Fibroblast of pulmonary artery (primary cell): ENCODE measurements at regions not wholly inside any gene's neighbourhood (a gene's known extent, or its start where the extent isn't known, plus 50 kb on each side); places are given as distances from the start of the nearest gene placed in this dataset.

Experiments
- DNase-seq: peaks from one replicate; pipeline ENCODE4 v3.0.0-alpha.2; 2010; ENCODE audit warnings: low read depth
- H3K4me3 ChIP-seq: replicated peaks from 2 replicates; pipeline ENCODE4 v1.5.1; 2011; ENCODE audit warnings: low read depth, mild to moderate bottlenecking, control low read depth, low read length, moderate library complexity
- TF ChIP-seq, protein P1 (sequence below): IDR thresholded peaks from 2 replicates; pipeline ENCODE4 v1.5.1; 2011; ENCODE audit warnings: mild to moderate bottlenecking, control low read depth, low read length, inconsistent platforms; ENCODE audit errors: missing control alignments

DNA sequence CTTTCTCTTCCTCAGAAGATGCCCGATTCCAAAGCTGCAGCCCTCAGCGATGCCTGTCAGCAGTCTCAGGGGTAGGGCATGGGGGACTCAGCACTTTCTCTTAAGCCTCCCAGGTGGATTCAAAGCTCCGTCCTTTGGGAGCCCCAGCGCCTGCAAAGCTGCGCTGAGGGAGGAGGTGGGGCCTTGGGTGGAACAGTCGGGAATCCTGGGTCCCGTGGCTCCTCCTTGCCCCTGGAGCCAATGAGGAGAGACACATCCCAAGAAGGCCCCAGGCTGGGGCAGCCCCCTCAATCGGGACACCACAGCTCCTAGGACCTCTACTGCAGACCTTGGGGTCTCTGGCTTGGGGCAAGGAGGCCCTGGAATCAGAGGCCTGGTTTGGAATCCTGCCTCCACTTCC, 227.5 kb upstream of the IGF1R start:
- no peak for DNase-seq
- TF ChIP-seq, protein P1, sequence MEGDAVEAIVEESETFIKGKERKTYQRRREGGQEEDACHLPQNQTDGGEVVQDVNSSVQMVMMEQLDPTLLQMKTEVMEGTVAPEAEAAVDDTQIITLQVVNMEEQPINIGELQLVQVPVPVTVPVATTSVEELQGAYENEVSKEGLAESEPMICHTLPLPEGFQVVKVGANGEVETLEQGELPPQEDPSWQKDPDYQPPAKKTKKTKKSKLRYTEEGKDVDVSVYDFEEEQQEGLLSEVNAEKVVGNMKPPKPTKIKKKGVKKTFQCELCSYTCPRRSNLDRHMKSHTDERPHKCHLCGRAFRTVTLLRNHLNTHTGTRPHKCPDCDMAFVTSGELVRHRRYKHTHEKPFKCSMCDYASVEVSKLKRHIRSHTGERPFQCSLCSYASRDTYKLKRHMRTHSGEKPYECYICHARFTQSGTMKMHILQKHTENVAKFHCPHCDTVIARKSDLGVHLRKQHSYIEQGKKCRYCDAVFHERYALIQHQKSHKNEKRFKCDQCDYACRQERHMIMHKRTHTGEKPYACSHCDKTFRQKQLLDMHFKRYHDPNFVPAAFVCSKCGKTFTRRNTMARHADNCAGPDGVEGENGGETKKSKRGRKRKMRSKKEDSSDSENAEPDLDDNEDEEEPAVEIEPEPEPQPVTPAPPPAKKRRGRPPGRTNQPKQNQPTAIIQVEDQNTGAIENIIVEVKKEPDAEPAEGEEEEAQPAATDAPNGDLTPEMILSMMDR: no peak
- H3K4me3 ChIP-seq: no peak overlapping the region

DNA sequence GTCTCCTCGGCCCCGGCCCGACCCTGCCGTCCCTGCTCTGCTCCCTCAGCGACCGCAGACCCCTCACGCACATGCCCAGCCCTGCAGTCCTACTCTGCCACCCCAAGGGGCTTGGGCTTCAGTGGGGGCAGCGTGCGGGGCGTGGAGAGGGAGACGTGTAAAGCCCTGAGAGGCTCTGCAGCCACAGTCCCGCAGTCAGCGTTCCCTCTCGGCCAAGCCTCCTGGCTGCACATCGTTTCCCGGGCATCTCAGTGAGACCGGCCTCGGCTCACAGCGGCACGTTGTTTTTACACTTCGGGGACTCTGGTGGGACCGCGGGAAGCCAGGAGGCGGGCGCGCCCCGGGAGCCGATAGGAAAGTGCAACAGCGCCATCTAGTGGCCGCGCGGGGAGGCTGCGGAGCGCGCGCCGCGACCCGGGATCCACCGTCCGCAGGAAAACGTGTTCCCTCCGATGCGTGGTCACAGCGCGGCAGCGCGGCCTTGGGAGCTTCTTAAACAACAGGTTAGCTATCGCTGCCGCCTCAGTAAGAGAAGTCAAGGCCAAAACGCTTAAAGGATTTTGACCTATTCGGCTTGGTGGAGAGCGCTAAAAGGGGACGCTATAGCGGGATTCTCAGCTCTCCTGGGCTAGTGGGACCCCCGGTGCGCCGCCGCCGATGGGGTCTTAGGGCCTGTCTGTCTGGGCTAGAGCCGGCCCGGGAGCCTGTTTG, 226.8 kb upstream of the IGF1R start:
- H3K4me3 ChIP-seq: no peak overlapping the region
- TF ChIP-seq, protein P1: peak; percentile 74
- DNase-seq: peak; percentile 39

DNA sequence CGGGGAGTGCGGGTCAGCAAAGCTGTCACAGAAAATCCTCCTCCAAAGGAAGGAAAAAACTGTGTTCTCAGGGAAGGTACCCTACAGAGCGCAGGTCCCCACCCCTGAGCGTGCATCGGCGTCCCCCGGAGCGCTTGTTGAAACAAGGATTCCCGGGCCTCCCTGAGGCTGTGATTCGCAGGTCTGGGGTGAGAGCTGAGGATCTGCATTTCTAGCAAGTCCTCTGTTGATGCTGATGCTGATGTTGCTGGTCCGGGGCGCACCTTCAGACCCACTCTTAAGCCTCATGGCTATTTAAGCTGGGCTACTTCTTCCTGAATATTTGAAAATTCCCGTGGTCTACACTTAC, 226.2 kb upstream of the IGF1R start:
- no peak overlapping the region for H3K4me3 ChIP-seq
- TF ChIP-seq, protein P1: no peak

DNA sequence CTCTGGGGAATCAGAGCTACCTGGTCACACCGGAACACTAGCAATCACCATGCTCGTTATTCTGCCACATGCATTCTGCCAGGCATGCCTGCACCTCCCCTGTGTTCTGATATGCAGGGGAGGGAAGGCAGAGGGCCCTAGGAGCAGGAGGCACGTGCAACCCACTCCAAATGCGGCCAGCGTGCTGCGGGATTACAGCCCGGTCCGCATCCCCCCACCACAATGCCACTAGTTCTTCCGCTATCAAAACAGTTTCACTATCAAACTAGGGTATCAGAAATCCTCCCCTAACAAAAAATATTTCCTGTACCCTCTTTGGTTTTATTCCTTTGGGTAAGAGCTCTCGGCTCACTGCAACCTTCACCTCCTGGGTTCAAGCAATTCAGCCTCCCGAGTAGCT, 223.2 kb upstream of the IGF1R start:
- H3K4me3 ChIP-seq: no peak overlapping the region
- DNase-seq: no peak
- TF ChIP-seq, protein P1: no peak

More for the DNA sequence above, 226.2 kb upstream of the IGF1R start:
- no peak for DNase-seq

- DNase-seq: no peak
- TF ChIP-seq, protein P1: no peak
- H3K4me3 ChIP-seq: no peak overlapping the region
Observed at GRCh38 chr15:98427321-98427720, 221.0 kb upstream of the IGF1R start.

DNA sequence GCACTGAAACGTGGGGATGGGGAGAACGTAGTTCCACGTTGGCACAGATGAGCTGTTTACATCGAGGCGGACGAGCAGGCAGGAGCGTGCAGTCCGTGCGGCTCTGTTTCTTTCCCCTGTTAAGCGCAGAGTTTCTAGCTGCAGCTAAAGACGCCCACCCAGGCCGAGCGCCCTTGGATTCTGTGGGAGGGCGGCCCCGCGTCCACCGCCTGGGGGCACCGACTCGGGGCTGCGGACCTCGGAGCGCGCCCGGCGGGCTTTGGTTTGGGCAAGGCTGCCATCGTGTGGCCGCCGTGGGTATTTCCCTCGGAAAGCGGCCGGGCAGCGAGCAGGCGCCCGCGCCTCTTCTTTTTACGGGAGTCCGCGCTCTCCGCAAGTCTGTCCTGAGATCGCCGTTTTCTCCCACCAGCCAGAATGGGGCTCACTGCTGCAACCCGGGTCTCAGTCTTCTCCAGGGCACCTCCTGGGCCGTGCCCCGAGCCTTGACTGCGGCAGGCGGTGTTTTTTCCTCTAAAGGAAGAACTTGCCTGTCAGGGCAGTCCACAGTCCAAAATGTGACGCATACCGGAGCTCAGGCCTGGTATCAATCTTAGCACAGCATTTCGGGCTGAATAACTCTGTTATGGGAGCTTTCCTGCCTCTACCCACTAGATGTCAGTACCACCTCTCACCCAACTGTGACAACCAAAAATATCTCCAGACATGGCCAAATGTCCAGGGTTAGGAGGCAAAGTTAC, 219.9 kb upstream of the IGF1R start:
- peak; percentile 64 for DNase-seq
- TF ChIP-seq, protein P1: peak; percentile 51
- peak overlapping the region; percentile 43 for H3K4me3 ChIP-seq
